NCI-H2196 (cell line): ENCODE measurements at regions not wholly inside any gene's neighbourhood (a gene's known extent, or its start where the extent isn't known, plus 50 kb on each side); places are given as distances from the start of the nearest gene placed in this dataset.

Experiments used
- DNase-seq: peaks from one replicate; lab custom pipeline; 2025; ENCODE audit not compliant: unreplicated experiment; lab: John Stamatoyannopoulos, UW

- no peak for DNase-seq
Observed at GRCh38 chr1:5768014-5768413, 224.2 kb downstream of the NPHP4 start.

GRCh38 chr1:5766996-5767395, 225.2 kb downstream of the NPHP4 start:
- peak; percentile 27 for DNase-seq

- peak; percentile 37 for DNase-seq
Observed at GRCh38 chr1:5765997-5766913, 226.0 kb downstream of the NPHP4 start.

- no peak for DNase-seq
Observed at GRCh38 chr1:5765483-5765882, 226.7 kb downstream of the NPHP4 start.

- DNase-seq: no peak
Observed at GRCh38 chr1:5764959-5765358, 227.3 kb downstream of the NPHP4 start.

- no peak for DNase-seq
Observed at GRCh38 chr1:5764464-5764863, 227.8 kb downstream of the NPHP4 start.

- DNase-seq: no peak
Observed at GRCh38 chr1:5763696-5764370, 228.4 kb downstream of the NPHP4 start.

- no peak for DNase-seq
Observed at GRCh38 chr1:5758859-5759578, 233.2 kb downstream of the NPHP4 start.

- peak; percentile 76 for DNase-seq
Observed at GRCh38 chr1:5758000-5758858, 234.0 kb downstream of the NPHP4 start.

- no peak for DNase-seq
Observed at GRCh38 chr1:5757187-5757805, 234.9 kb downstream of the NPHP4 start.

GRCh38 chr1:5756434-5757186, 235.6 kb downstream of the NPHP4 start:
- no peak for DNase-seq

GRCh38 chr1:5755552-5756125, 236.6 kb downstream of the NPHP4 start:
- DNase-seq: no peak

GRCh38 chr1:5754817-5755551, 237.2 kb downstream of the NPHP4 start:
- no peak for DNase-seq

- DNase-seq: no peak
Observed at GRCh38 chr1:5753549-5754421, 238.4 kb downstream of the NPHP4 start.

- no peak for DNase-seq
Observed at GRCh38 chr1:5752746-5753548, 239.3 kb downstream of the NPHP4 start.

- no peak for DNase-seq
Observed at GRCh38 chr1:5751833-5752745, 240.1 kb downstream of the NPHP4 start.
